Breast epithelium (tissue), 3 donors: ENCODE measurements at regions not wholly inside any gene's neighbourhood (a gene's known extent, or its start where the extent isn't known, plus 50 kb on each side); places are given as distances from the start of the nearest gene placed in this dataset.

Source experiments
- POLR2A ChIP-seq: fragments of 450-650 bp; IDR thresholded peaks from one replicate; pipeline ENCODE4 v1.6.1; 2016; ENCODE audit warnings: antibody characterized with exemption, mild to moderate bottlenecking, moderate library complexity
- TF ChIP-seq, protein P1 (sequence below), 3 donors: fragments of 450-650 bp; IDR thresholded peaks; one replicate each; pipeline ENCODE4 v1.5.1; 2016 to 2017; ENCODE audit warnings: antibody characterized with exemption in 3 of 3, mild to moderate bottlenecking in 3 of 3, moderate library complexity in 3 of 3

DNA sequence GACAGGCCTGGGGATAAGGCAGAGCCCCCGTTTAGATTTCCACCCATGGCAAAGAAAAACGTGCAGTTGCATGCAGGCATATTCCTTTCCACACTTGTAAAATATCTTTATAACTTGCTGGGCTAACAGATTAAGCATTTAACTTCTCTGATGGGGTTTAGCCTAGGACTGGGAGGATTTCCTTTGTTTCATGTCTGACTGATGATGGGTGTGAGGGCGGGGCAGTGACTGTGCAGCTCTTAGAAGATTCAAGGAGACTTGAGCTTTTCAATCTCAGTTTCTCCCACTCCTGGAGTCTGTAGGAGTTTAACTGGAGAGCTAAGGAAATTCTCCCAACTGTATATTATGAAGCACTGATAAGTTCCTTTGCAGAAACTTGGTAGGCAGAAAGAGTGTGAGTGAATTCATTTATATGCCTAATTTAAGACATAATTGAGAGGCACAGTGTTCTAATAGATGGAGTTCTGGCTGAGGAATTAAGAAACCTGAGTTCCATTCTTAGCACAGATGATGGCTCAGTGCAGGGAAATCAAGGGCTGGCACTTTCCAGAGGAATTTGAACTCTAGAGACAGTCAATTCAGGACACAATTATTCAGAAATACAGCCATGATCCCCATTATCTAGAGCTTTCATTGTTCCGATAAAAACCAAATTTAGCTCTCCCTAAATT, 214.6 kb upstream of the CNR1 start:
- no peak for TF ChIP-seq POLR2A
- TF ChIP-seq, protein P1, sequence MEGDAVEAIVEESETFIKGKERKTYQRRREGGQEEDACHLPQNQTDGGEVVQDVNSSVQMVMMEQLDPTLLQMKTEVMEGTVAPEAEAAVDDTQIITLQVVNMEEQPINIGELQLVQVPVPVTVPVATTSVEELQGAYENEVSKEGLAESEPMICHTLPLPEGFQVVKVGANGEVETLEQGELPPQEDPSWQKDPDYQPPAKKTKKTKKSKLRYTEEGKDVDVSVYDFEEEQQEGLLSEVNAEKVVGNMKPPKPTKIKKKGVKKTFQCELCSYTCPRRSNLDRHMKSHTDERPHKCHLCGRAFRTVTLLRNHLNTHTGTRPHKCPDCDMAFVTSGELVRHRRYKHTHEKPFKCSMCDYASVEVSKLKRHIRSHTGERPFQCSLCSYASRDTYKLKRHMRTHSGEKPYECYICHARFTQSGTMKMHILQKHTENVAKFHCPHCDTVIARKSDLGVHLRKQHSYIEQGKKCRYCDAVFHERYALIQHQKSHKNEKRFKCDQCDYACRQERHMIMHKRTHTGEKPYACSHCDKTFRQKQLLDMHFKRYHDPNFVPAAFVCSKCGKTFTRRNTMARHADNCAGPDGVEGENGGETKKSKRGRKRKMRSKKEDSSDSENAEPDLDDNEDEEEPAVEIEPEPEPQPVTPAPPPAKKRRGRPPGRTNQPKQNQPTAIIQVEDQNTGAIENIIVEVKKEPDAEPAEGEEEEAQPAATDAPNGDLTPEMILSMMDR (IDR thresholded peaks at IDR 0.05), result no peak
